Activated T-helper 2 cell treated with anti-CD3 and anti-CD28 coated beads, Interferon-gamma antibody, Interleukin-2, Interleukin-4, amounts not matched to agents 10 μg/mL and 5 μg/mL and 100 μg/mL, durations not matched to agents 14 hours and 24 hours and 36 hours (primary cell): ENCODE measurements at regions not wholly inside any gene's neighbourhood (a gene's known extent, or its start where the extent isn't known, plus 50 kb on each side); places are given as distances from the start of the nearest gene placed in this dataset.

ENCODE experiments used
- DNase-seq: peaks from one replicate; pipeline ENCODE4 v3.0.0; 2021; ENCODE audit warnings: low spot score
- H3K27ac Mint-ChIP-seq: one replicate; pipeline ENCODE4 v1.8.0; 2021; ENCODE audit warnings: mixed read lengths
- H3K27me3 Mint-ChIP-seq: one replicate; pipeline ENCODE4 v1.8.0; 2021; ENCODE audit warnings: low read depth, mixed read lengths
- H3K36me3 Mint-ChIP-seq: one replicate; pipeline ENCODE4 v1.8.0; 2021; ENCODE audit warnings: low read depth, mixed read lengths
- H3K4me1 Mint-ChIP-seq: one replicate; pipeline ENCODE4 v1.8.0; 2021; ENCODE audit warnings: low read depth, mixed read lengths
- H3K4me3 Mint-ChIP-seq: one replicate; pipeline ENCODE4 v1.8.0; 2021; ENCODE audit warnings: low read depth, mild to moderate bottlenecking, moderate library complexity, mixed read lengths
- H3K9me3 Mint-ChIP-seq: one replicate; pipeline ENCODE4 v1.8.0; 2021; ENCODE audit warnings: mixed read lengths
- intact Hi-C: fragments of 100-400 bp; cut with micrococcal nuclease; formaldehyde crosslinking; loops from one replicate; pipeline ENCODE4 v1.15.1; 2023

DNA sequence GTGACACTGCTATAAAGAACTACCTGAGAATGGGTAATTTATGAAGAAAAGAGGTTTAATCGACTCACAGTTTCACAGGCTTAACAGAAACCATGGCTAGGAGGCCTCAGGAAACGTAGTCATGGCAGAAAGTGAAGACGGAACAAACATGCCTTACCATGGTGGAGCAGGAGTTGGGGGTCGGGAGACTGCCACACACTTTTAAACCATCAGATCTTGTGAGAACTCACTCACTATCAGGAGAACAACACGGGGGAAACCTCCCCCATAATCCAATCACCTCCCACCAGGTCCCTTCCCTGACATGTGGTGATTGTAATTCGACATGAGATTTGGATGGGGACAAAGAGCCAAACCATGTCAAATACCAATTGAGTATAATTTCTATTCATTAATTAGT is 2392.6 kb upstream of the C9orf72 start:
- Mint-ChIP-seq H3K27me3 (no peaks in the 10 kb centered on the region), H3K4me1 (no peaks in the 10 kb centered on the region), H3K27ac (no peak overlapping the region), H3K9me3 (peaks cover 10% of the 10 kb centered on the region), H3K36me3 (no peaks in the 10 kb centered on the region), H3K4me3 (no peak overlapping the region)
- no peak for DNase-seq
- intact Hi-C loops, result no loop called here

DNA sequence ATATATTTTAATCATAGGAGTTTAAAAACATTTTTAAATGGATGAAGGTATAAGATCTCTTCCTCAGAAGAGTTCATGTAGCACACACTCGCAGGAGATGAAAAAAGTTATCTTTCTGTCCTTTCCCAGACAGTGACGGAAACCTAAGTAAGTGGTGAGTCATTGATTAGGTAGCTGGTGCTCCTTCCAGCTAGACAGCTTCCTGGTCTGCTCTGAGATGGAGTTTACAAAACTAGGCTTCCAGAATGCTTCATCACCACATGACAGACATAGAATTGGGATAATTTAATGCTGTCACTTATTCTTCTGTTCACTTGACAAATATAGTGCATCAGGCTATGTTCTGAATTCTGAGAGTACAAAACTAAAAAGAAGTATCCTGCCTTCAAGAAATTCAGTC is 2393.0 kb upstream of the C9orf72 start:
- no peak overlapping the region for H3K27ac Mint-ChIP-seq
- H3K4me3 Mint-ChIP-seq, result no peak overlapping the region
- H3K27me3 Mint-ChIP-seq, result no peaks in the 10 kb centered on the region
- peaks cover 10% of the 10 kb centered on the region for H3K9me3 Mint-ChIP-seq
- H3K4me1 Mint-ChIP-seq, result no peaks in the 10 kb centered on the region
- intact Hi-C loops, result no loop called here
- no peak for DNase-seq
- H3K36me3 Mint-ChIP-seq, result no peaks in the 10 kb centered on the region

DNA sequence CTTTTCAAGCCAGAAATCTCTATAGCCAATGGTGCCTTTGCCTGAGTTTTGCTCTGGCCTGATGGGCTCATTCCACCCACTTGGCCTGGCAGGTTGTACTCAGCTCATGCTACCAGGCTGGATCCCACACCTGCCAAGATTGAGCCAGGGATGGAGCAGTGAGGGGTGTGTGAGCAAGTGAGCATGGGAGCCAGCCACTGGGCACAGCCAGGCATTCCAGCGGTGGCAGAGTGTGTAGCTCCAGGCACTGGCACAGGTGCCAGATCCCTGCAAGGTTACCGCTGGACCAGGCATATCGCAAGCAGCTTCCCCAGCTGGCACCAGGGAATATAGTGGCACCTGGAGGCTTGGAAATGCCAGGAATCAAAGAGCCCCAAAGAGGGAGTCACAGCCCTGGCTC is 2395.6 kb upstream of the C9orf72 start:
- Mint-ChIP-seq H3K9me3 (peaks cover 10% of the 10 kb centered on the region), H3K27me3 (no peaks in the 10 kb centered on the region), H3K4me1 (no peaks in the 10 kb centered on the region), H3K36me3 (no peaks in the 10 kb centered on the region), H3K27ac (no peak overlapping the region), H3K4me3 (no peak overlapping the region)
- intact Hi-C loops, result no loop called here
- DNase-seq, result no peak

DNA sequence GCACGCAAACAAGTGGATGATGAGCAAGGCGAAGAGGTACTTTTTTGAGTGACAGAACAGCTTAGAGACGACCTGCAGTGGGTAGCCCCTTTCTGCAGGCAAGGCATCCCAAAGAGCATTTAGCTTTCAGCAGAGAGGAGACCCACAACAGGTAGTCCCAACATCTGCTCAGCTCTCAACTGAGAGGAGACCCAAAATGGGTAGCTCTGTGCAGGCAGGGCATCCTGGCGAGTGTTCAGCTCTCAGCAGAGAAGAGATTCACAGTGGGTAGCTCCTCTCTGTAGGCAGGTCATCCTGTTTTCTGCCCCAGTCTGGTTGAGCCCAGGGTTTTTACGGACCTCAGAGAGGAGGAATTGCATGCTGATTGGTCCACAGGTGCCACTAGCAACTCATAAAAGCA is 2396.1 kb upstream of the C9orf72 start:
- Mint-ChIP-seq H3K4me1 (no peaks in the 10 kb centered on the region), H3K9me3 (peaks cover 10% of the 10 kb centered on the region), H3K36me3 (no peaks in the 10 kb centered on the region), H3K27ac (no peak overlapping the region), H3K27me3 (no peaks in the 10 kb centered on the region), H3K4me3 (no peak overlapping the region)
- intact Hi-C loops, result no loop called here
- DNase-seq, result no peak

DNA sequence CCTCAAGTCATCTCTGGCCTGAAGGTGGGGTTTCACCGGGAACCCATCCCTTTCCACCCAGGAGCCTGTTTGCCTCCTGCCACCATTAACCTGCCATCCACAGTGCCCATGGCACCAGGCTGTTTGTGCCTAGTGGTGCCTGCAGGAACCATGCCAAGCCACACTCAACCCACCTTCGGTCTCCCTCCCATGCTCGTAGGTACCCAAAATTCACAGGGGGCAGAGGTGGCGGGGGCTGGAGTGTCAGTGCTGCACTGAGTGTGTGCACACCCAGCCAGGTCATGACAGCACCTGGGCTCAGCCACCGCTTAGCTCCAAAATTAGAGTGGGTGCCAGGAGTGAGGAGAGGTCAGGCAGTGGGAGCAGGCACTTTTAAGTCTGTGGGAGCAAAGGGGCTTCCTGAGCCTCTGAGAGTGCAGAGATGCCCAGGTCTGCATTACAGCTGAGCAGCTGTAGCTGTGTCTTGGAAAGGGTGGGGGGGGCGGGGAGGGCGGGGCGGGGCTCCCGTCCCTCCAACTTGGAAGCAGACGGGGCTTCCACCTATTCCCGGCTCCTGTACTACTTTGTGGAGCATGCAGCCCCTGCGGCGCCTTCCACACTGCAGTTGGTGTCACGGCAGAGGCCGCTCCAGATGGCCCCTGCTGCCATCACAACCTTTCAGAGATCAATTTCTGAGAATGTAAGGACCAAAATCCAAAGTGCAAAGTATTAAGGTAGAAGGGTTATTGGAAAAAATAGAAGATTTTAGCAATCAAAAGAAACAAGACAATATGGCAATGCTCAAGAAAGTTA is 2396.8 kb upstream of the C9orf72 start:
- Mint-ChIP-seq H3K36me3 (no peaks in the 10 kb centered on the region), H3K4me1 (no peaks in the 10 kb centered on the region)

DNA sequence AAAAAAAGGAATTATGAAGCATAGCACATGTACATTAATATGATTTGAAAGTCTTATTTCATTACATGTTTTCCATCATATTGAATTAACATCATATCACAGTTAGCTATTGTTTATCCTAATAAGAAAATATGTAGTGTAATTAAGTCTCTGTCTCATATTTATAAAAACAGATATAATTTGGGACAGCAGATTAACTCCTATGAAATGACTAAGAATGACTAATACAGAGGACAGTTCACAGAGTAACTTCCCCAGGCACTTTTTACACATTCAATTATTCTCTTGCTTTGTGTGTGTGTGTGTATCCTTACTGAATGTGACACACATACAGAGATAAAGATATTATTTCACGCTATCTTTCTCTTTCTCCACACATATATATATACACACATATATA is 2400.9 kb upstream of the C9orf72 start:
- no peaks in the 10 kb centered on the region for H3K4me1 Mint-ChIP-seq
- H3K9me3 Mint-ChIP-seq, result no peaks in the 10 kb centered on the region
- H3K27me3 Mint-ChIP-seq, result no peaks in the 10 kb centered on the region
- no peak overlapping the region for H3K27ac Mint-ChIP-seq
- no peaks in the 10 kb centered on the region for H3K36me3 Mint-ChIP-seq
- no peak overlapping the region for H3K4me3 Mint-ChIP-seq
- intact Hi-C loops, result no loop called here
- no peak for DNase-seq

More for the DNA sequence above, 2396.8 kb upstream of the C9orf72 start:
- no peaks in the 10 kb centered on the region for H3K27me3 Mint-ChIP-seq
- no peak for DNase-seq
- no peak overlapping the region for H3K4me3 Mint-ChIP-seq
- H3K9me3 Mint-ChIP-seq, result peaks cover 10% of the 10 kb centered on the region
- H3K27ac Mint-ChIP-seq, result no peak overlapping the region
- intact Hi-C loops, result no loop called here

DNA sequence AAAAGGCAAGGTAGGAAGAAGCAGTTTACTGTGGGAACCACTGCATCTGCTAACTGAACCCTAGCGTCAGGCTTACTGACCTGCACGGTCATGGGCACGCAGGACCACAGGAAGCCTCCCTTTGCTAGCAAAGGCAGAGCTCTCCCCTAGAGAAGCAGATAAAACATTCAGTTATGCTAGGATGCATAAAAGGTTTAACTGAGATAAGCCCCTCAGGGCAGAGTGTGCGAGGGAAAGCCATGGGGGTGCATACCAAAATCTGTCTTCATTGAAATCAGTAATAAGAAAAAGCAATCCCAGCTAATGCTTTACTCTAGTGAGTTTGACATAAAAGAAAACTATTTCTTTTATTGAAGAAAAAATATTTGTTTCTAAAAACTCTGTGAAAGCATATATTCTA is 2403.7 kb upstream of the C9orf72 start:
- Mint-ChIP-seq H3K27me3 (no peaks in the 10 kb centered on the region), H3K36me3 (no peaks in the 10 kb centered on the region), H3K4me3 (no peak overlapping the region), H3K27ac (no peak overlapping the region), H3K4me1 (no peaks in the 10 kb centered on the region), H3K9me3 (no peaks in the 10 kb centered on the region)
- DNase-seq, result no peak
- intact Hi-C loops, result no loop called here

DNA sequence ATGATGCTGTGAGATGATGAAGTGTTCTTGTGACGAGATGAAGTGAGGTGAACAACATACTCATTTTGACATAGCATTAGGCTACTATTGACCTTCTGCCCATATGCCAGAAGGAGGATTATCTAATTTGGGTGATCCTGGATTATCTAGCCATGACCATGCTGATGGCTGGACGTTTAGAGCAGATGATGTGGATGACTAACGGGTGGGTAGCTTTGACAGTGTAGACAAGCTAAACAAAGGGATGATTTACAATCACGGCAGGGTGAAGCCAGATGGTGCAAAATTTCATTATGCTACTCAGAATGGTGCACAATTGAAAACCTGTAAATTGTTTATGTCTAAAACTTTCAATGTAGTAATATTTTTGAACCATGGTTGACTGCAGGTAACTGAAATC is 2403.4 kb upstream of the ACO1 start:
- H3K4me3 Mint-ChIP-seq, result no peak overlapping the region
- no peak for DNase-seq
- H3K27me3 Mint-ChIP-seq, result no peaks in the 10 kb centered on the region
- no peaks in the 10 kb centered on the region for H3K36me3 Mint-ChIP-seq
- no peaks in the 10 kb centered on the region for H3K4me1 Mint-ChIP-seq
- intact Hi-C loops, result no loop called here
- H3K9me3 Mint-ChIP-seq, result no peaks in the 10 kb centered on the region
- no peak overlapping the region for H3K27ac Mint-ChIP-seq

DNA sequence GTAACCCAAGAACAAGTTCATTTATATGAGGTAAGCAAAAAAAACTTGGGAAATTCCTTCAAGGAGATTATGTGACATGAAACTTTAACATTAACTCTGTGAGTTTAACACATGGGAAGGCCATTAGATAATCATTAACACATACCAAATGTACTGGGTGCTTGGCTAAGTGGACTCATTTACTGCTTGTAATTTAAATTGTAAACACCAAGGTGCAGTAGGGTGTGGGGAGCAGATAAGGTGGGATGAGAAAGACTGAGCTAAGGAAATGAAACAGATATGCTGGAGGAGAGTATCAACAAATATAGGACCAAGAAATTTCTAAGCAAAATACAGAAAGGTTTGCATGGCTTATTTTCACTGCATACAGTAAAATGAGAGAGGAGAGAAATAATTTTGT is 2384.8 kb upstream of the ACO1 start:
- Mint-ChIP-seq H3K36me3 (no peaks in the 10 kb centered on the region), H3K27ac (no peak overlapping the region), H3K9me3 (peaks cover 10% of the 10 kb centered on the region), H3K4me3 (no peak overlapping the region), H3K27me3 (no peaks in the 10 kb centered on the region), H3K4me1 (no peaks in the 10 kb centered on the region)
- DNase-seq, result no peak
- intact Hi-C loops, result loop anchor here (10.0 kb wide), 1 partner anchor 55 kb away; no protein-coding TSS in a partner anchor

DNA sequence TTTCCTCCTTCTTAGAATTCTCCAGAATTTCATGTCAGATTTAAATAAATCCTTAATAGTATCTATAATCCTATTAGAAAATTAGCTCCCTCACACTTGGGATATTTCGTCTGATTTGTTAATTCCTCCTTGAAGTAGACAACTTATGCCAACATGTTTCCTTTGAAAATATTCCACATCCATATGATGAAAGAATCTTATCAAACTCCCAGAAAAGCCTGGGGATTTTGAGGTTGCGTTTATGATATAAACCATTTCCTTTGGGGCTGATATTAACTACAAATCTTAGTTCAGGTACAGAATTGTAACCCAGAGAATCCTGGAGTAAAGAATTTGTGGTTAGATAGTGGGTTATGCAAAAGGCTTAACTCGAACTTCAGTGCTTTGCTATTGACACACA is 2373.8 kb upstream of the ACO1 start:
- Mint-ChIP-seq H3K4me3 (no peak overlapping the region), H3K9me3 (no peaks in the 10 kb centered on the region), H3K27ac (no peak overlapping the region), H3K4me1 (no peaks in the 10 kb centered on the region), H3K36me3 (no peaks in the 10 kb centered on the region), H3K27me3 (no peaks in the 10 kb centered on the region)
- DNase-seq, result no peak
- intact Hi-C loops, result no loop called here

DNA sequence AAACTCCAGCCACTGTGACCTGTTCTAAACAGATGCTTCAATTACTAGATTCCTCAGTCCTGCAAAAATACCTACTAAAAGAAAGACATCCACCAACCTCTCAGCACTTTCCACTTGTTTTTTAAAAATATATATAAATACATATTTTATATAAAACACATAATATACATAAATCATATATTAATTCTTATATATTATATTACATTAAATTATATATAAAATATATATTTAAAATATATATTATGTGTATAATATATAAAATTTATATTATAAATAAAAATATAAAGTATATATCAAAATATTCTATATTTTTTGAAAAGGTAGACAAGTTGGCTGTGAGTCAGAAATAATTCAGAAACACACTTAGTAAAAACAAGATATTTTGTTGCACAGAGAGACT is 2371.8 kb upstream of the ACO1 start:
- no peak for DNase-seq
- H3K27ac Mint-ChIP-seq, result no peak overlapping the region

DNA sequence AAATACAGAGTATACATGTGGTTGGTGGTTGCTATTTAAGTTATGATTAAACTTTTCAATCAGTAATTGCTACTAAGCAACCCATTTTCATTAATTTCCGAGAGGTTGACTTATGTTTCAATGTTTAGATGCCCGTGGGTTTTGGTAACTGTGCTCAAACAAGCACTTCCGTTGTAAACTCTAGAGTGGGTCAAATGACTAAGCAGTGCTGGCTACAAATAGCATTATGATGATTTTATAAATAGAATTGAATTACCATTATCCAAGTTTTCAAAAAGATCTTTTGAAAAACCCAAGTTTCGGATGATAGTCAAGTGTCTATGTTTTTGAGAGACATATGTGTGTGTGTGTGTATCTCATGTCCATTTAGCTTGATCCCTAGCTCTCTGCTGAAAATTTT is 2369.4 kb upstream of the ACO1 start:
- H3K36me3 Mint-ChIP-seq, result no peaks in the 10 kb centered on the region

More for the DNA sequence above, 2371.8 kb upstream of the ACO1 start:
- H3K27me3 Mint-ChIP-seq, result no peaks in the 10 kb centered on the region
- intact Hi-C loops, result no loop called here
- no peaks in the 10 kb centered on the region for H3K9me3 Mint-ChIP-seq
- no peak overlapping the region for H3K4me3 Mint-ChIP-seq
- H3K4me1 Mint-ChIP-seq, result no peaks in the 10 kb centered on the region
- H3K36me3 Mint-ChIP-seq, result no peaks in the 10 kb centered on the region

DNA sequence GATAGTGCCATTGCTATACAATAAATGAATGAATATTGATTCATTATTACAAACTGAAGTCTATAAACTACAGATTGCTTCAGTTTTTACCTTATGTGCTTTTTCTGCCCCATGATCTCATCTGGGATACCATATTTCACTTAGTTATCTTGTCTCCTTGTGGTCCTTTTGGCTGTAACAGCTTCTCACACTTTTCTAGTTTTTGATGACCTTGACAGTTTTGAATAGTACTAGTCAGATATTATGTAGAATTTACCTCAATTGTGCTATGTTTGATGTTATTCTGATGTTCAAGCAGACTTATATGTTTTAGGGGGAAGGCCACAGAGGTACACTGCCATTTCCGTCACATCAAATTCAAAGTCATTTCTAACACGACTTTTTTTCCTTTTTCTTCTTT is 2364.3 kb upstream of the ACO1 start:
- H3K9me3 Mint-ChIP-seq, result peaks cover 4% of the 10 kb centered on the region
- H3K36me3 Mint-ChIP-seq, result no peaks in the 10 kb centered on the region
- no peaks in the 10 kb centered on the region for H3K27me3 Mint-ChIP-seq
- no peak for DNase-seq
- no peak overlapping the region for H3K4me3 Mint-ChIP-seq
- H3K4me1 Mint-ChIP-seq, result no peaks in the 10 kb centered on the region
- no peak overlapping the region for H3K27ac Mint-ChIP-seq
- intact Hi-C loops, result no loop called here

More for the DNA sequence above, 2369.4 kb upstream of the ACO1 start:
- Mint-ChIP-seq H3K4me1 (no peaks in the 10 kb centered on the region), H3K4me3 (no peak overlapping the region), H3K27me3 (no peaks in the 10 kb centered on the region), H3K27ac (no peak overlapping the region), H3K9me3 (no peaks in the 10 kb centered on the region)
- DNase-seq, result no peak
- intact Hi-C loops, result no loop called here

DNA sequence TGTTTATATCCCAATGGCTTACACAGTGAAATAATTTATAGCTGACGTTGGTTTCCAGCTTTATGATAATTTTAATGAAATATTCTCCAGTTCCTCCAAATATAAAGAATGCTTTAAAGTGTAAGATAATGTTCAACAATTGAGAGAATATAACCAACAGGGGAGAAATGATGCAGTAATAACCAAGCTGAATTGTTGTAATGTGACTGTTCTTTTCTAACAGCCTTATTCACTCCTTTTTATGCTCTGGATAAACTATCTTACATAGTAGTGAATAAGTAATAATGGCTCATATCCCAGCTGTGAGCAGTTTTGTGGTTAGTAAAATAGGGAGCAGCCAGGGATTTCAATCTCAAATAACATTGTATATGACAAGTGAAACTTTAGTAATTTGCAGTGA is 2348.7 kb upstream of the ACO1 start:
- H3K27ac Mint-ChIP-seq, result no peak overlapping the region
- H3K4me3 Mint-ChIP-seq, result no peak overlapping the region
- no peaks in the 10 kb centered on the region for H3K27me3 Mint-ChIP-seq
- H3K9me3 Mint-ChIP-seq, result peaks cover 3% of the 10 kb centered on the region
- no peaks in the 10 kb centered on the region for H3K4me1 Mint-ChIP-seq
- no peaks in the 10 kb centered on the region for H3K36me3 Mint-ChIP-seq
- DNase-seq, result no peak
- intact Hi-C loops, result no loop called here
